Ovary (tissue), 7 donors: ENCODE measurements at regions not wholly inside any gene's neighbourhood (a gene's known extent, or its start where the extent isn't known, plus 50 kb on each side); places are given as distances from the start of the nearest gene placed in this dataset.

Experiments used
- DNase-seq, 5 donors: peaks; one replicate each; pipeline ENCODE4 v3.0.0-alpha.2; 2019 to 2020
- H3K27ac ChIP-seq, 2 donors: fragments of 200-600 bp; one replicate each; pipeline versions ENCODE4 v1.5.1 to v1.8.0; 2019 to 2022
- H3K27me3 ChIP-seq: fragments of 200-600 bp; one replicate; pipeline ENCODE4 v1.8.0; 2022
- H3K36me3 ChIP-seq: fragments of 200-600 bp; sonication (generic); one replicate; pipeline ENCODE4 v1.5.1; 2019
- H3K4me1 ChIP-seq: one replicate; pipeline ENCODE4 v1.8.1; 2013; ENCODE audit warnings: mild to moderate bottlenecking, moderate library complexity; ENCODE audit not compliant: insufficient read depth
- H3K4me3 ChIP-seq: fragments of 200-600 bp; sonication (generic); one replicate; pipeline ENCODE4 v1.5.1; 2017
- H3K9me3 ChIP-seq, 2 donors: fragments of 200-600 bp in 1 of 2; sonication (generic) in 1 of 2; one replicate each; pipeline versions ENCODE4 v1.5.1 to v1.8.1; 2013 to 2019; ENCODE audit warnings: mild to moderate bottlenecking in 1 of 2, moderate library complexity in 1 of 2
- EP300 ChIP-seq: sonication (generic); formaldehyde crosslinking; IDR thresholded peaks from one replicate; pipeline ENCODE4 v1.6.1; 2017; ENCODE audit warnings: antibody characterized with exemption
- POLR2A ChIP-seq: fragments of 450-650 bp; IDR thresholded peaks from one replicate; pipeline ENCODE4 v1.6.1; 2017; ENCODE audit warnings: antibody characterized with exemption, mild to moderate bottlenecking, moderate library complexity
- WGBS, 3 donors: extraction: QIAGEN DNeasy Blood & Tissue Kit in 1 of 3; methylation state at CpG; one replicate each; pipeline versions ENCODE4 v1.1.5 to v1.1.7; 2013 to 2017; 5-methylcytosine and 5-hydroxymethylcytosine counted together
- intact Hi-C, 4 donors: fragments of 100-400 bp; cut with DNase I; formaldehyde crosslinking; loops; one replicate each; pipeline versions ENCODE4 v1.11.0 to v1.15.1; 2022 to 2023
- TF ChIP-seq, protein P1 (sequence below), 3 donors: fragments of 450-650 bp in 2 of 3; fragments of 200-600 bp in 1 of 3; IDR thresholded peaks; one replicate each; pipeline versions ENCODE4 v1.5.1 to v1.8.0; 2016 to 2022; ENCODE audit warnings: antibody characterized with exemption in 3 of 3, mild to moderate bottlenecking in 1 of 3
- donor health status: DM: no; HTN: no; CAD: no; lungs with moderate emphysema.
- donor health status: DM: no; HTN: no; CAD: no.
- donor health status: Bipolar disorder and iron deficiency.
- donor health status: DM: no; HTN: no; CAD: no.
- donor health status: DM: yes; HTN: yes; CAD: no.

DNA sequence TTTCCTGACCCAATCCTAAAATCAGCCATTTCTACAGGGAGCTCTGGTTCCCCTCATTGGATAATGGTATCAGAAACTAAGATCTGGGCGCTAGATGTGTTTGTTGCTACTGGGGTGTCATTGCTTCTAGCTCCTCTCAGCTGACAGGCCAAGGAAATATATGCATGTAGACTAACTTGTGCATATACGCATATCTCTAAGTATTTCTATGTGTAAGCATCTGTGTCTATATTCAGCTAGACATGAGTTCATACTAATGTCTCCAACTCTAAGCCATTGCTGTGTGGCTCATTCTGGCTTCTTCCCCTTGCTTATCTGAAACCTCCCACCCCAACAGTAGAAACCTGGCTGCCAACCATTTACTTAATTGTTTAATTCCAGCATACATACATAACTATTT lies 130.3 kb upstream of the MAGI3 start:
- WGBS, 3 donors = 85 to 95% (median 87%) methylated on average over 2 of the region's 2 CpGs
- Histone ChIP-seq H3K27me3 (no peaks in the 10 kb centered on the region), H3K9me3 (no peaks in the 10 kb centered on the region), H3K27ac (no peak overlapping the region), H3K4me3 (no peak overlapping the region), H3K4me1 (no peaks in the 10 kb centered on the region), H3K36me3 (no peaks in the 10 kb centered on the region)
- TF ChIP-seq, protein P1, sequence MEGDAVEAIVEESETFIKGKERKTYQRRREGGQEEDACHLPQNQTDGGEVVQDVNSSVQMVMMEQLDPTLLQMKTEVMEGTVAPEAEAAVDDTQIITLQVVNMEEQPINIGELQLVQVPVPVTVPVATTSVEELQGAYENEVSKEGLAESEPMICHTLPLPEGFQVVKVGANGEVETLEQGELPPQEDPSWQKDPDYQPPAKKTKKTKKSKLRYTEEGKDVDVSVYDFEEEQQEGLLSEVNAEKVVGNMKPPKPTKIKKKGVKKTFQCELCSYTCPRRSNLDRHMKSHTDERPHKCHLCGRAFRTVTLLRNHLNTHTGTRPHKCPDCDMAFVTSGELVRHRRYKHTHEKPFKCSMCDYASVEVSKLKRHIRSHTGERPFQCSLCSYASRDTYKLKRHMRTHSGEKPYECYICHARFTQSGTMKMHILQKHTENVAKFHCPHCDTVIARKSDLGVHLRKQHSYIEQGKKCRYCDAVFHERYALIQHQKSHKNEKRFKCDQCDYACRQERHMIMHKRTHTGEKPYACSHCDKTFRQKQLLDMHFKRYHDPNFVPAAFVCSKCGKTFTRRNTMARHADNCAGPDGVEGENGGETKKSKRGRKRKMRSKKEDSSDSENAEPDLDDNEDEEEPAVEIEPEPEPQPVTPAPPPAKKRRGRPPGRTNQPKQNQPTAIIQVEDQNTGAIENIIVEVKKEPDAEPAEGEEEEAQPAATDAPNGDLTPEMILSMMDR (IDR thresholded peaks at IDR 0.05) = no peak
- TF ChIP-seq EP300 (no peak), POLR2A (no peak)
- intact Hi-C loops = no loop called here
- no peak for DNase-seq

DNA sequence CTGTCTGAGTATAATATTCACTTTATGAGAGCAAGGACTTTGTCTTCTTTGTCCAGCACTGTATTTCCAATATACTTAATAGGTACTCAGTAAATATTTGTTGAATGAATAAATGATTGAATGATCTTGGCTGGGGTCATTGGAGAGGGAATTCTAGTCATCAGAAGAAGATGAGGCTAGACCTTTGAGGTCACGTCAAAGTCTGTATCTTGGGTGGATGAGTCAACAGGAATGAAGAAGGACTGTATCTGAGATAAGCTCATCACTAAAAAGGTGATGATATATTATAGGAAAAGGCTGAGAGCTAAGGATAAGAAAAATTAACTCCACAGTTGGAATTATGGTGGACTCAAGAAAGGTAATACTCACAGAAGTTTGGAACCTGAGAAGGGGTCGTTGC lies 125.1 kb upstream of the MAGI3 start:
- Histone ChIP-seq H3K36me3 (no peaks in the 10 kb centered on the region), H3K4me3 (no peak overlapping the region), H3K27ac (no peak overlapping the region), H3K9me3 (no peaks in the 10 kb centered on the region), H3K4me1 (no peaks in the 10 kb centered on the region), H3K27me3 (no peaks in the 10 kb centered on the region)
- no peak for DNase-seq
- intact Hi-C loops = no loop called here
- TF ChIP-seq EP300 = no peak
- TF ChIP-seq, protein P1 (IDR thresholded peaks at IDR 0.05) = no peak
- TF ChIP-seq POLR2A = no peak
- 81 to 91% (median 86%) methylated on average over 2 of the region's 2 CpGs for WGBS, 3 donors

GRCh38 chr1:113266788-113267187 lies 123.5 kb upstream of the MAGI3 start:
- Histone ChIP-seq H3K36me3 (no peaks in the 10 kb centered on the region), H3K4me1 (no peaks in the 10 kb centered on the region), H3K27me3 (no peaks in the 10 kb centered on the region), H3K9me3 (no peaks in the 10 kb centered on the region), H3K4me3 (no peak overlapping the region), H3K27ac (no peak overlapping the region)
- DNase-seq = no peak
- 66 to 70% (median 68%) methylated on average over 6 of the region's 6 CpGs for WGBS, 3 donors
- intact Hi-C loops = no loop called here
- TF ChIP-seq, protein P1 (IDR thresholded peaks at IDR 0.05) = no peak
- no peak for TF ChIP-seq EP300
- no peak for TF ChIP-seq POLR2A

DNA sequence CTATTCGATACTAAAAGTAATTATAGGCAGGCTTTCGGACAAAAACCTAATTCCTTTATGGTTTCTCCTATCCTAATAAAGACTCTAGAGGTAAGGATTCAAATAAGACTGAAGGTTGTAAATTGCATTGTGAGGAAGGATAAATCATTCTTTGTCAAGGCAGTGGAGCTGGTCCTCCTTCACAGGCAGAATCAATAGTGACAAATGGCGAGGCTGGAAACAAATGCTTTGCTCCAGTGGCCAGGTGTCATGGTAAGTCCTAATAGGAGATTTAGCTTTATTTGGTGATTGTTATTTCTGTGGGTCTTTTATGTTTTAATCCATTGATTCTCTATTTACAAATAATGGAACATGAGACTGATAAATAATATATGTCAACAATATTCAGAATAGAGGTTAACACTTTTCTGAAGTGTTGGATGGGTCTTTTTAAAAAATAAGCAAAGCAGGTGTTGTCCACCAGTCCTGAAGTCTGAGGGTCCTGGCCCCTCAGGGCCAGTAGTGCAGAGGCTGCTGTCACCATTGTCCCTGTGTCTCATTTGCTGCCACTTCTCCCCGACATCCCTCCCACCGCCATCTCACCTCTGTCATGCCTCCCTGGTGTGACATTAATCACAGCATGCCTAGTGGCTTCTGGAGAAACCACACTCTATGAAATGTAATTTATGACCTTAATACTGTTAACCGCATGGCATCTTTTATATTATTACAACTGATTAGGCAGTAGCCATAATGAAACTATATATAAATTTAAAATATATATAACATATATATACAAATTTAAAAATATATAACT lies 120.9 kb upstream of the MAGI3 start:
- Histone ChIP-seq H3K27ac (no peak overlapping the region), H3K4me3 (no peak overlapping the region), H3K27me3 (no peaks in the 10 kb centered on the region), H3K36me3 (no peaks in the 10 kb centered on the region), H3K9me3 (no peaks in the 10 kb centered on the region), H3K4me1 (no peaks in the 10 kb centered on the region)
- intact Hi-C loops = no loop called here
- 88 to 91% (median 88%) methylated on average over 6 of the region's 6 CpGs for WGBS, 3 donors
- DNase-seq = no peak
- TF ChIP-seq EP300 = no peak
- TF ChIP-seq, protein P1 (IDR thresholded peaks at IDR 0.05) = no peak
- no peak for TF ChIP-seq POLR2A
